Ovary (tissue), 7 donors: ENCODE measurements at regions not wholly inside any gene's neighbourhood (a gene's known extent, or its start where the extent isn't known, plus 50 kb on each side); places are given as distances from the start of the nearest gene placed in this dataset.

Experiments
- DNase-seq, 5 donors: peaks; one replicate each; pipeline ENCODE4 v3.0.0-alpha.2; 2019 to 2020
- H3K27ac ChIP-seq, 2 donors: fragments of 200-600 bp; one replicate each; pipeline versions ENCODE4 v1.5.1 to v1.8.0; 2019 to 2022
- H3K27me3 ChIP-seq: fragments of 200-600 bp; one replicate; pipeline ENCODE4 v1.8.0; 2022
- H3K36me3 ChIP-seq: fragments of 200-600 bp; sonication (generic); one replicate; pipeline ENCODE4 v1.5.1; 2019
- H3K4me1 ChIP-seq: one replicate; pipeline ENCODE4 v1.8.1; 2013; ENCODE audit warnings: mild to moderate bottlenecking, moderate library complexity; ENCODE audit not compliant: insufficient read depth
- H3K4me3 ChIP-seq: fragments of 200-600 bp; sonication (generic); one replicate; pipeline ENCODE4 v1.5.1; 2017
- H3K9me3 ChIP-seq, 2 donors: fragments of 200-600 bp in 1 of 2; sonication (generic) in 1 of 2; one replicate each; pipeline versions ENCODE4 v1.5.1 to v1.8.1; 2013 to 2019; ENCODE audit warnings: mild to moderate bottlenecking in 1 of 2, moderate library complexity in 1 of 2
- CTCF ChIP-seq, 3 donors: fragments of 450-650 bp in 2 of 3; fragments of 200-600 bp in 1 of 3; IDR thresholded peaks; one replicate each; pipeline versions ENCODE4 v1.5.1 to v1.8.0; 2016 to 2022; ENCODE audit warnings: antibody characterized with exemption in 3 of 3, mild to moderate bottlenecking in 1 of 3
- EP300 ChIP-seq: sonication (generic); formaldehyde crosslinking; IDR thresholded peaks from one replicate; pipeline ENCODE4 v1.6.1; 2017; ENCODE audit warnings: antibody characterized with exemption
- POLR2A ChIP-seq: fragments of 450-650 bp; IDR thresholded peaks from one replicate; pipeline ENCODE4 v1.6.1; 2017; ENCODE audit warnings: antibody characterized with exemption, mild to moderate bottlenecking, moderate library complexity
- WGBS, 3 donors: extraction: QIAGEN DNeasy Blood & Tissue Kit in 1 of 3; methylation state at CpG; one replicate each; pipeline versions ENCODE4 v1.1.5 to v1.1.7; 2013 to 2017; 5-methylcytosine and 5-hydroxymethylcytosine counted together
- intact Hi-C, 4 donors: fragments of 100-400 bp; cut with DNase I; formaldehyde crosslinking; loops; one replicate each; pipeline versions ENCODE4 v1.11.0 to v1.15.1; 2022 to 2023
- donor health status: DM: no; HTN: no; CAD: no; lungs with moderate emphysema.
- donor health status: DM: no; HTN: no; CAD: no.
- donor health status: Bipolar disorder and iron deficiency.
- donor health status: DM: no; HTN: no; CAD: no.
- donor health status: DM: yes; HTN: yes; CAD: no.

DNA sequence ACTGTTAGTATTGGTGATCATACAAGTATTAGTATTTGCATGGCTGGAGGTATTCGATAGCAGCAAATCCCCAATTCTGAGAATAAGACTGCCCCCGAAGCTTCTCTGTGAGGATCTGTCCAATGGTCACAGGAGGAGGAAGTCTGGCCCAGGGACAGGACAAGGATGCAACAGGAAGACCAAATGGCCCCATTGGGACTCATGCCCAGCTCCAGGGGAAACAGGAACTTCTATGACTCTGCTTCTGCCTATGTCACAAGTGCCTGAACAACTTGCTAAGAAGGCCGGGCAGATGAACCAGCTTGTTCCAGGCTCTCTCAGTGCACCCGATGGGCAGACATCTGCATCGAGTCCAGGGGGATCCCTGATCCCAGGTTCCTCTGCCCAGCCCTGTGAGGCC lies 172.0 kb upstream of the GRB10 start:
- H3K36me3 ChIP-seq: no peaks in the 10 kb centered on the region
- no peaks in the 10 kb centered on the region for H3K9me3 ChIP-seq
- no peak overlapping the region for H3K27ac ChIP-seq
- H3K4me1 ChIP-seq: no peaks in the 10 kb centered on the region
- TF ChIP-seq CTCF (IDR thresholded peaks at IDR 0.05): no peak
- no peak for TF ChIP-seq POLR2A
- no peak for TF ChIP-seq EP300
- intact Hi-C loops: no loop called here
- no peak overlapping the region for H3K4me3 ChIP-seq
- no peaks in the 10 kb centered on the region for H3K27me3 ChIP-seq
- 74 to 93% (median 86%) methylated on average over 5 of the region's 5 CpGs for WGBS, 3 donors
- DNase-seq: no peak

GRCh38 chr7:50954245-50954644 lies 171.5 kb upstream of the GRB10 start:
- Histone ChIP-seq H3K9me3 (no peaks in the 10 kb centered on the region), H3K27me3 (no peaks in the 10 kb centered on the region), H3K27ac (no peak overlapping the region), H3K36me3 (no peaks in the 10 kb centered on the region), H3K4me3 (no peak overlapping the region), H3K4me1 (no peaks in the 10 kb centered on the region)
- no peak for TF ChIP-seq EP300
- TF ChIP-seq CTCF (IDR thresholded peaks at IDR 0.05): no peak
- no peak for TF ChIP-seq POLR2A
- intact Hi-C loops: no loop called here
- DNase-seq: no peak
- 63 to 80% (median 66%) methylated on average over 4 of the region's 4 CpGs for WGBS, 3 donors

GRCh38 chr7:50953820-50954219 lies 171.1 kb upstream of the GRB10 start:
- Histone ChIP-seq H3K9me3 (no peaks in the 10 kb centered on the region), H3K27me3 (no peaks in the 10 kb centered on the region), H3K4me1 (no peaks in the 10 kb centered on the region), H3K36me3 (no peaks in the 10 kb centered on the region), H3K4me3 (no peak overlapping the region), H3K27ac (no peak overlapping the region)
- no peak for DNase-seq
- 72 to 78% (median 77%) methylated on average over 3 of the region's 3 CpGs for WGBS, 3 donors
- intact Hi-C loops: no loop called here
- TF ChIP-seq POLR2A: no peak
- TF ChIP-seq CTCF (IDR thresholded peaks at IDR 0.05): no peak
- TF ChIP-seq EP300: no peak

- Histone ChIP-seq H3K36me3 (no peaks in the 10 kb centered on the region), H3K9me3 (no peaks in the 10 kb centered on the region), H3K4me1 (no peaks in the 10 kb centered on the region), H3K27ac (no peak overlapping the region), H3K4me3 (no peak overlapping the region), H3K27me3 (no peaks in the 10 kb centered on the region)
- TF ChIP-seq EP300 (no peak), CTCF (IDR thresholded peaks at IDR 0.05) (no peak), POLR2A (no peak)
- no peak for DNase-seq
- 50 to 61% (median 57%) methylated on average over 6 of the region's 6 CpGs for WGBS, 3 donors
- intact Hi-C loops: no loop called here
Measured at GRCh38 chr7:50953303-50953702, 170.6 kb upstream of the GRB10 start.

DNA sequence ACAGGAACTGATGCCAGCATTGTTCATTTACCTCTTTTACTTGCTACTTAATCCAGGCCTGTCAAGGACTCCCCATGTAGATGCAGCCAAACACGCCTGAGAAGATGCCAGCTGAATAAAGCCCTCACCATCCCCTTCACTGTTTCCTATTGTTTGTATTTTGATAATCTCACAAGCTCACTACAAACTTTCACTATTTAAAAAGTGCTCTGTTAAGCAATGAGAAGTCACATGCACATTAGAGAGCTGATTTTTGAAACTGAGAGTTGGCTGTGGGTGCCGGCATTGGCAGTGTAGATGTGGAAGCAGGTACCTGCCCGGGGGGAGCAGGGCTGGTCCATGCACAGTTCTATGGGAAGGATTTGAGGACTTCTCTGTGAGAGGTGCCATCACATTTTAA lies 169.8 kb upstream of the GRB10 start:
- Histone ChIP-seq H3K27me3 (no peaks in the 10 kb centered on the region), H3K36me3 (no peaks in the 10 kb centered on the region), H3K9me3 (no peaks in the 10 kb centered on the region), H3K4me3 (no peak overlapping the region), H3K4me1 (no peaks in the 10 kb centered on the region), H3K27ac (no peak overlapping the region)
- TF ChIP-seq CTCF (IDR thresholded peaks at IDR 0.05) (no peak), POLR2A (no peak), EP300 (no peak)
- 65 to 76% (median 66%) methylated on average over 3 of the region's 3 CpGs for WGBS, 3 donors
- DNase-seq: no peak
- intact Hi-C loops: no loop called here
